ENCODE measurements at regions not wholly inside any gene's neighbourhood (a gene's known extent, or its start where the extent isn't known, plus 50 kb on each side); places are given as distances from the start of the nearest gene placed in this dataset.

- TF ChIP-seq, protein P1, sequence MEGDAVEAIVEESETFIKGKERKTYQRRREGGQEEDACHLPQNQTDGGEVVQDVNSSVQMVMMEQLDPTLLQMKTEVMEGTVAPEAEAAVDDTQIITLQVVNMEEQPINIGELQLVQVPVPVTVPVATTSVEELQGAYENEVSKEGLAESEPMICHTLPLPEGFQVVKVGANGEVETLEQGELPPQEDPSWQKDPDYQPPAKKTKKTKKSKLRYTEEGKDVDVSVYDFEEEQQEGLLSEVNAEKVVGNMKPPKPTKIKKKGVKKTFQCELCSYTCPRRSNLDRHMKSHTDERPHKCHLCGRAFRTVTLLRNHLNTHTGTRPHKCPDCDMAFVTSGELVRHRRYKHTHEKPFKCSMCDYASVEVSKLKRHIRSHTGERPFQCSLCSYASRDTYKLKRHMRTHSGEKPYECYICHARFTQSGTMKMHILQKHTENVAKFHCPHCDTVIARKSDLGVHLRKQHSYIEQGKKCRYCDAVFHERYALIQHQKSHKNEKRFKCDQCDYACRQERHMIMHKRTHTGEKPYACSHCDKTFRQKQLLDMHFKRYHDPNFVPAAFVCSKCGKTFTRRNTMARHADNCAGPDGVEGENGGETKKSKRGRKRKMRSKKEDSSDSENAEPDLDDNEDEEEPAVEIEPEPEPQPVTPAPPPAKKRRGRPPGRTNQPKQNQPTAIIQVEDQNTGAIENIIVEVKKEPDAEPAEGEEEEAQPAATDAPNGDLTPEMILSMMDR (IDR thresholded peaks at IDR 0.05; ENCODE audit: poor library complexity) = no peak
- TF ChIP-seq EZH2phosphoT487 (IDR thresholded peaks at IDR 0.05; ENCODE audit: low read depth, severe bottlenecking, unreplicated experiment) = no peak
- TF ChIP-seq EZH2 (IDR thresholded peaks at IDR 0.05; ENCODE audit: borderline replicate concordance) = no peak
Observed at GRCh38 chr2:199684832-199685231, 166.2 kb downstream of the FTCDNL1 start.

Measured in hepatocyte (in vitro differentiated cells).